Activated T-helper 9 cell treated with anti-CD3 and anti-CD28 coated beads, Interleukin-2, amount 50 U/mL, for 16 hours (primary cell): ENCODE measurements at regions not wholly inside any gene's neighbourhood (a gene's known extent, or its start where the extent isn't known, plus 50 kb on each side); places are given as distances from the start of the nearest gene placed in this dataset.
A peak's percentile ranks its signal among the peaks of the same experiment; 100 is the strongest.
"Not testable (repeated sequence)": the region's sequence is repeated elsewhere in the genome, so short reads cannot be mapped to it uniquely, and the experiment has no call there.

Experiments
- DNase-seq: peaks from one replicate; pipeline ENCODE4 v3.0.0-alpha.2; 2020; ENCODE audit warnings: low read depth

GRCh38 chr3:15851735-15852134 is 54.0 kb upstream of the ANKRD28 start:
- no peak for DNase-seq

- peak; percentile 36 for DNase-seq
Observed at GRCh38 chr3:15858547-15859506, 61.0 kb upstream of the ANKRD28 start.

GRCh38 chr3:15859507-15860013 is 61.8 kb upstream of the ANKRD28 start:
- DNase-seq = peak; percentile 71

DNA sequence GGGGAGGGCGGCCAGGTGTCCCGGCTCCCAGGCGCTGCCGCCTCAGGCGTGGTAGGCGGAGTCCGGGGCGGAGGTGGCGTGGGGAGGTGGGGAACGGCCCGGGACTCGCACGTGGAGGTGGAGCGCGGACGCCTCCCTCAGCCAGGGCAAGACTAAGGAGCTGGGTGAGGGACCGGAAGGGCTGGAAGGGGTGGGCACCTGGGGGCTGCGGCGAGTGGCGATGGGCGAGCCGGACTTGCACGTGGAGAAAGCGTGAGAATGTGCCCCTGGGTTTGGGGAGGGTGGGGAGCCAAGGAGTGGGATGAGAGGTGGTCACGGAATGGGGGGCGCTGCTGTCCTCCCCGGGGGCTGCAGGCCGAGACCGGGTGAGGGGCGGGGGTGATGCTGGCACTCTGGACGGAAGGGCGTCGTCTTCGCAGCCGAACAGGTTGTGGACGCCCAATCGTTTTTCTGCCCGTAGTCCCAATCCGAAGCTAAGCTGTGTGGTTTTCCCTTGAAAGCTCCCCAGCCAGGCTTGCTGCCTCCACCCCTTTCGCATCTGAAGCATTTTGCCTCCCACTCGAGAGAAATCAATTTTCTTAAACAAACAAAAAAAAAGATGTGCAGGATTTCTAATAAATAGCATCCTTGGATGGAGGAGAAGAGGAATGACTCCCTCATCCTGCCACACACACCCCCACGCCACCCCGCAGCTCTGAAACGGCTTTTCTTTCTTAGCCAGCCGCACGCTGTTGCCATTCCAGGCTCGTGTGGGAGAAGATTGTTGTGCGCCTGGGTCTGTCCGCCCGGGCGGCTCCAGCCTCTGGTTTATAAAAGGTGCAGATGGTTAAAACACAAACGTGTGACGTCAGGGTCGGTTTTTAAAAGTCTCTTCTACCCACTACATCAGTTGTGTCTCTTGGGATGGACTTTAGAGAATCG is 62.5 kb upstream of the ANKRD28 start:
- no peak for DNase-seq

DNA sequence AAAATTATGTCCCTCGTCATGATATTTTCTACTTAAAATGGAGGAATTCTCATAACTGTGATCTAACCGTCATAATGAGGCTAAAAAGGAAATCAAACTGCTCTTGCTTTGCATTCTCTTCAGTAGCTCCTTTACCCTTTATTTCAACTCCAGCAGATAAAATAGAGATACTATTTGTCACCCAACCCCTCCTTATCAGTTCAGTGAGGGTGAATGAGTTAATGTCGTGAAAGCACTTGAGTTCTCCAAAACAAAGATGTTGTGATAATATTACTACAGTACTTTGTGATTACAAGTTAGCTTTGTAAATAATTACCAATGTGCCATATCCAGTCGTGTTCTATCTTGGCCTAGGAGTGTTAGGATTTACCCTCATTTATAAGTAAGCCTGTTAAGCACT is 63.4 kb upstream of the ANKRD28 start:
- no peak for DNase-seq

DNA sequence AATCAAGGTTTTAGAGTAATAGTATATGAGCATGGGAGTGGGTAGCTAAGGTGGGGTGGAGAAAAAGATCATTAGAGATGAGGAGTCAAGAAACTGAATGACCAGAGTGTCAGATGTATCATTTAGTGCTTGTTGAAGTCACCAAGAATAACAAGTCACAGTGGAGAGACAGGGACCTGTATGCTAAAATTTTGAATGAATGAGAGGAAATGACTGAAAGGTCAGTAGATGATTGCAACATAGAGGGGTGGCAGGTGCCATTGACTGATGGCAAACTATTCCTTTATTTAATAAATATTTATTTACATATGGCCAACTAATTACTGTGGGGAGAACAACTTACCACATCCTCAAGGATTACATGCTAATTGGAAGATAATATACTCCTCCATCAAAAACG is 75.0 kb upstream of the ANKRD28 start:
- no peak for DNase-seq

DNA sequence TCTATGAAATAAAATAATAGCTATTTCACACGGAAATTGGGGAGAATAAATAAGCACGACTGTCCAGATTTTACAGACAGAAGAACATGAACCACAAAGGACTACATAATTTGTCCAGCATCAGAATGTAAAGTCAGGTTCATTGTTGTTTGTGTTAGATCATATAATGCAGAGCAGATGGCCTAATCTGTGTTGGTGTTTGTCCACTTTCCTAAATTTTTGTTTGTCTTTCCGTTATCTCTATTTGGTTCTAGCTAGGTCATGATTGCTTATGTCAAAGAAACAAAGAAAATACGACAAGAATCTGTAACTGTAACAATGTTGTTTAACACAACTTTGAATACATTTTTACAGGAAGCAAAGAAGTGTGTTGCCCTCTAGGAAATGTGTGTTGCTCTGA is 75.6 kb upstream of the ANKRD28 start:
- no peak for DNase-seq

GRCh38 chr3:15875016-15875689 is 77.4 kb upstream of the ANKRD28 start:
- no peak for DNase-seq

GRCh38 chr3:15876669-15877068 is 78.9 kb upstream of the ANKRD28 start:
- DNase-seq = no peak

GRCh38 chr3:15877813-15878212 is 80.0 kb upstream of the ANKRD28 start:
- no peak for DNase-seq

GRCh38 chr3:15879787-15880186 is 82.0 kb upstream of the ANKRD28 start:
- not testable (repeated sequence) for DNase-seq

DNA sequence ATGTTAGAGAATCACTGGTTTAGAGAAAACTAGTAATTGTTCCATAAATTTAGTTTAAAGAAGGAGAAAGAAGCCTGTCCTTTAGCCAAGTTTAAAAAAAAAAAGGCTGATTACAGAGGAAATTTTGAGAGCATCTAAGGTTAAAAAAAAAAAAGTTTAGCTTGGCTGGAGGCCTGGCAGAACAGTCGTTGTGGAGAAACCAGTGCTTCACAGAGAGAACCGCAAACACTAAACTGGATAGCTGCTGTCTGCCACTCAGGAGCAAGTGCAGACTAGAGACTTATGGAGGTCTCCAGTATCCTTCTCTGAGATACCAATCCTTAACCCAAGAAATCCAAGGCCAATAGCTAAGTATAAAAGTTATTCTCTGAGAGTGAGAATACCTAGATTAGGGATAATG is 84.8 kb upstream of the ANKRD28 start:
- DNase-seq = no peak

DNA sequence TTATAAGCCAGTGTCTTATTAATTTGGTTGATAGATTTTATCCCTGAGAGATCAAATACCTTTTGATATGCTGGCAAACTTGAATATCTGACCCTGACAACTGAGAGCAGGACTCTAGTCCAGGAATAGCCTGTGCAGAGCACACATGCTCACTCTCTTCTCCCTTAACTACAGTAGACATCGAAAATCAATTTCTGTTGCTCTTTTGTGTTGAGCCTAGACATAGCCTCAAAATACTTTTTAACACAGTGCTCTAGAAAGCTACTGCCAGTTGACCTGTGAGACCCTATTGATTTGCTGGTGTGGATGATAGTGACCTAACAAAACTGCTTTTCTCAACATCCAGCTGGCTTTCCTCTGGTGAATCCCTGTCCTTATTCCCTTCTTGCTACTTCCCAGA is 86.4 kb upstream of the ANKRD28 start:
- no peak for DNase-seq

DNA sequence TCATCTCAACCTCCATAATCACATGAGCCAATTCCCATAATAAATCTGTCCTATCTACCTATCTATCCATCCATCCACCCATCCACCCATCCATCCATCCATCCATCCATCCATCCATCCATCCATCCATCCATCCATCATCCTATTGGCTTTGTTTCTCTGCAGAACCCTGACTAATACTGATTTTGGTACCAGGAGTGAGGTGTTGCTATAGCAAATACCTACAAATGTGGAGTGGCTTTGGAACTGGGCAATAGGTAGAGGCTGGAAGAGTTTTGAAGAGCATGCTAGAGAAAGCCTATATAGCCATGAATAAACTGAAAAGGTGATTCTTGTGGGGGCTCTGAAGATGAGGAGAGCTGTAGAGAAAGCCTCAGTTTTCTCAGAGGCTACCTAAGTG is 88.7 kb upstream of the ANKRD28 start:
- DNase-seq = no peak

DNA sequence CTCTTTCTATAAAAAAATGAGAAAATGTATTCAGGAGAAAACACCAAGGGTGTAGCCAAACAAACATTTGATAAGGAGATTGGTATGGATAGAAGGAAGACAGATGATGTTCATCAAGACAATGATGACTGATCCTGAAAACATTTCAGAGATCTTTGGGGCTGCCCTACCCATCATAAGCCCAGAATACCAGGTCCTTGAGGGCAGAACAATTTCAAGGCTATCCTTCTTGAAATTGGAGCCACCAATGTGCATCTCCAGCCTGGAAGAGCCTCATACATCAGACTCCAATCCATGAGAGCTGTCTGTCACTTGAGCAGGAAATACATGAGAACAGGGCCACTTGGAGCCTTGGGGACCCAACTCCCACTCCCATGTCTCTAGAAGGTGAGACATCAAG is 89.5 kb upstream of the ANKRD28 start:
- DNase-seq = no peak

DNA sequence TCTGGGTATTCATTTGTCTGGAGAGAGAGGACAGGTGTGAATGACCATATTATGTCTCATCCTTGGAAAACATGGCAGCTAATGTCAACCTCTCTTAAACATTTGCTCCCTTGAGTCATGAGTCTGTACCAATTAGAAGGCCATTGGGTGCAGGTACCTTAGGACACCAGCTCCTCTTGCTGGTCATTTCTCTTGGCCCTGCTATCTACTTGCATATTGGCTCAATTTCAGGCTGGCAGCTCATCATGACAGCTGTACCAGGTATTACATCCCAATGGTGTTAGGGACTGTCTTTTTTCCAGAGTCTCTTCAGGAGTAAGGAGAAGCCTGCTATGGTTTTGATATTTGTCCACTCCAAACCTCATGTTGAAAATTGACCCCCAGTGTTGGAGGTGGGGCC is 92.2 kb upstream of the ANKRD28 start:
- no peak for DNase-seq

GRCh38 chr3:15892311-15893227 is 94.8 kb upstream of the ANKRD28 start:
- DNase-seq = no peak

DNA sequence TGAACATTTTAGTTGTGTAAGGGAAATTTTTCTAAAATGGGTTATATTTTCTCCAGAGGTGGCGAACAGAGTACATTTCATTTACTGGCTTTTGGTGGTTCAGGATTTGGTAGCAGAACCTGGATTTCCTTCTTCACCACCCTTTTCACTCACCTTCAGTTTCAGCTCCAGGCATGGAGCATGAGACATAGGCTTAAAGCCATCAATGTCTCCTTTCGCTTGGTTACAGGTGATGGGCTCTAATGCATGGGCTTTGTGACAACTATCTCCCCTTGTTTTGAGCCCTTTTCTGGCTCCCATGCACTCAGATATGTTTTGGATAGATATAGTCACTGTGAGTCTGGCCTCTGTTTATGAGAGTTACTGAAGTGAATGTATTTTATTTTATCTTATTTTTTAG is 96.6 kb upstream of the ANKRD28 start:
- no peak for DNase-seq

DNA sequence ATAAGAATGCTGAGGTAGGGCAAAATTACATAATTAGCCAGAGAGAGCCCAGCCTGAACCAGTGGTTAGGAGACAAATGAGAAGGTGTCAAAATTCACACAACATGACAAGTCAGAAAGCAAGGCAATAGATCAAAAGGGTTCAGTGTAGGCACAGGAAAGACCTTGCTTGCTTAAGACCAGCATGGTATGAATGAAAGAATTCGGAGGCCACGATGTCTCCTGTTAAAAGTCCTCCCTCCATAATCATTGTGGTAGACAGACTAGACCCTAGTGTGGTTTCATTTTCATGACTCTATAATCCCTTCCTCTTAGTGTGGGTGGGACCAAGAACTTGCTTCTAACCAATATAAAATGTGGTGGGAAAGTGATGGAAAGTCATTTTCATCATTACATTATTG is 98.7 kb upstream of the ANKRD28 start:
- DNase-seq = no peak

DNA sequence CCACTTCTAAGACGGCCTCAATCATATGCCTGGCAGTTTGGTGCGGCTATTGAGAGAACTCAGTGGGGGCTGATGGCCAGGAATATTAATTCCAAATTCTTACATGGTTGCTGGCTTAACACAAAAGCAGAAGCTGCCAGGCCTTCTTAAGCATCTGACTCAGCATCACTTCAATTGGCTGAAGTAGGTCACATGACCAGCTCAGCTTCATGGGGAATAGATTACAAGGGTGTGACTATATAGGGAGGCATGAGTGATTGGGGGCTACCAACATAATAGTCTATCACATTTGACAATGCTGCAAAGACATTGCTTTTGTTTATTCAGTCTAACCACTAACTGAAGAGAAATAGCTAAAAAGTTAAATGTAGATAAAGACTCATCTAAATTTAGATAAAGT is 101.6 kb upstream of the ANKRD28 start:
- DNase-seq = no peak

DNA sequence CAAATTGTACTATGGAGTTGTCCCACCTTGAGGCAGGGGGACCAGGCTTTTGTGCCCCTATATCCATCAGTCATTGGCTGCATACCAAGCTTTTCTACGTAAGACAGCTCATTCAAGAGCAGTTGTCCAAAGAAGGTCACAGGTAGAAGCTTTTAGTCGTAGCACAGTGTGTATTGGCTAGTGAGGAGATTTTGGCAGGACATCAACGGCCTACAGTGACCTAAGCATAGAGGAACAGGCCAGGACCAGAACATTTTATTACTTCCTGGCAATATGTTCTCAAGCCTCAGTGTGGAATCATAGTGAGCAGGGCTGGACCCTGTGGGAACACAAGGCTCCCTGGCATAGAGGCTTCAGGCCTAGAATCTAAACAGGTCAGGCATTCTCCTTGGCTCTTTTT is 105.4 kb upstream of the ANKRD28 start:
- no peak for DNase-seq
